GM23338 (cell line): ENCODE measurements at regions not wholly inside any gene's neighbourhood (a gene's known extent, or its start where the extent isn't known, plus 50 kb on each side); places are given as distances from the start of the nearest gene placed in this dataset.

Experiments
- ATAC-seq: fragments of 200-7000 bp; cut with Tn5 transposase; 3 replicates; pipeline ENCODE4 v1.9.1; 2020
- DNase-seq: peaks from one replicate; pipeline ENCODE4 v3.0.0-alpha.2; 2015; ENCODE audit warnings: low spot score
- H2AFZ ChIP-seq: fragments of 200-600 bp; sonication (generic); 2 replicates; pipeline ENCODE4 v1.8.0; 2016; ENCODE audit warnings: antibody characterized with exemption, mild to moderate bottlenecking, moderate library complexity
- H3F3A ChIP-seq: fragments of 200-600 bp; sonication (generic); replicated peaks from 2 replicates; pipeline ENCODE4 v1.8.0; 2017; ENCODE audit warnings: antibody characterized with exemption, mixed run types, low read depth
- H3K27ac ChIP-seq: fragments of 200-600 bp; sonication (generic); 2 replicates; pipeline ENCODE4 v1.6.1; 2016; ENCODE audit warnings: low read depth
- H3K27me3 ChIP-seq: fragments of 200-600 bp; sonication (generic); 2 replicates; pipeline ENCODE4 v1.8.0; 2016; ENCODE audit warnings: mild to moderate bottlenecking, mixed run types, moderate library complexity; ENCODE audit not compliant: insufficient read depth
- H3K36me3 ChIP-seq: fragments of 200-600 bp; sonication (generic); 2 replicates; pipeline ENCODE4 v1.8.0; 2016; ENCODE audit warnings: mild to moderate bottlenecking; ENCODE audit not compliant: insufficient read depth
- H3K4me1 ChIP-seq: fragments of 200-600 bp; sonication (generic); 2 replicates; pipeline ENCODE4 v1.8.0; 2016; ENCODE audit warnings: mild to moderate bottlenecking, moderate library complexity; ENCODE audit not compliant: insufficient read depth
- H3K4me2 ChIP-seq: fragments of 200-600 bp; sonication (generic); 2 replicates; pipeline ENCODE4 v1.7.1; 2017; ENCODE audit warnings: mixed run types
- H3K4me3 ChIP-seq: fragments of 200-600 bp; sonication (generic); 2 replicates; pipeline ENCODE4 v1.6.1; 2016; ENCODE audit warnings: mixed run types
- H3K79me2 ChIP-seq: fragments of 200-600 bp; sonication (generic); replicated peaks from 2 replicates; pipeline ENCODE4 v1.8.0; 2017; ENCODE audit warnings: mild to moderate bottlenecking; ENCODE audit not compliant: insufficient read depth
- H3K9me2 ChIP-seq: fragments of 200-600 bp; sonication (generic); 2 replicates; pipeline ENCODE4 v1.8.0; 2017; ENCODE audit not compliant: insufficient read depth
- H4K20me1 ChIP-seq: fragments of 200-600 bp; sonication (generic); replicated peaks from 2 replicates; pipeline ENCODE4 v1.8.0; 2017; ENCODE audit warnings: mild to moderate bottlenecking; ENCODE audit not compliant: insufficient read depth
- H3K27ac Mint-ChIP-seq: 2 replicates; pipeline ENCODE4 v1.8.0; 2020; ENCODE audit warnings: inconsistent platforms, mild to moderate bottlenecking, moderate library complexity, mixed read lengths
- H3K27me3 Mint-ChIP-seq: 3 replicates; pipeline ENCODE4 v1.8.0; 2022; ENCODE audit warnings: low read depth, mild to moderate bottlenecking, moderate library complexity, mixed read lengths, inconsistent platforms; ENCODE audit not compliant: insufficient read depth, poor library complexity
- H3K36me3 Mint-ChIP-seq: 3 replicates; pipeline ENCODE4 v1.8.0; 2021; ENCODE audit warnings: low read depth, mild to moderate bottlenecking, inconsistent platforms, moderate library complexity, mixed read lengths
- H3K4me1 Mint-ChIP-seq: 3 replicates; pipeline ENCODE4 v1.8.0; 2020; ENCODE audit warnings: mild to moderate bottlenecking, inconsistent platforms, mixed read lengths
- H3K4me3 Mint-ChIP-seq: 3 replicates; pipeline ENCODE4 v1.8.0; 2021; ENCODE audit warnings: moderate library complexity, mild to moderate bottlenecking, inconsistent platforms, mixed read lengths
- H3K9me3 Mint-ChIP-seq: 3 replicates; pipeline ENCODE4 v1.8.0; 2020; ENCODE audit warnings: moderate library complexity, mild to moderate bottlenecking, inconsistent platforms, mixed read lengths
- CREB1 ChIP-seq: fragments of 250-450 bp; sonication (Bioruptor Pico); IDR thresholded peaks from 2 replicates; pipeline ENCODE4 v1.5.0; 2020; ENCODE audit warnings: low read depth, mild to moderate bottlenecking, moderate library complexity
- CTCF ChIP-seq, 2 experiments: fragments of 200-600 bp in 1 of 2; sonication (generic) in 1 of 2; conservative IDR thresholded peaks; 2 replicates each; pipeline versions ENCODE4 v1.5.1 to v1.6.1; 2016 to 2017; ENCODE audit warnings: antibody characterized with exemption in 2 of 2, low read depth in 2 of 2, mild to moderate bottlenecking in 2 of 2, moderate library complexity in 1 of 2
- EZH2 ChIP-seq: fragments of 200-600 bp; sonication (generic); IDR thresholded peaks from one replicate; pipeline ENCODE4 v1.8.0; 2017; ENCODE audit warnings: antibody characterized with exemption, mild to moderate bottlenecking, low read depth; ENCODE audit not compliant: unreplicated experiment
- EZH2phosphoT487 ChIP-seq: fragments of 200-600 bp; sonication (generic); IDR thresholded peaks from one replicate; pipeline ENCODE4 v1.8.1; 2018; ENCODE audit warnings: antibody characterized with exemption; ENCODE audit not compliant: unreplicated experiment
- JUNB ChIP-seq: IDR thresholded peaks from one replicate; pipeline ENCODE4 v1.6.1; 2016; ENCODE audit warnings: antibody characterized with exemption; ENCODE audit not compliant: unreplicated experiment
- NANOG ChIP-seq: IDR thresholded peaks from 2 replicates; pipeline ENCODE4 v1.6.1; 2016; ENCODE audit warnings: antibody characterized with exemption, borderline replicate concordance
- POLR2AphosphoS5 ChIP-seq: IDR thresholded peaks from 2 replicates; pipeline ENCODE4 v1.6.1; 2016; ENCODE audit warnings: antibody characterized with exemption, low read depth
- STAT1 ChIP-seq: IDR thresholded peaks from one replicate; pipeline ENCODE4 v1.6.1; 2016; ENCODE audit warnings: antibody characterized with exemption; ENCODE audit not compliant: unreplicated experiment
- ZNF331 ChIP-seq: fragments of 250-450 bp; sonication (Bioruptor Pico); IDR thresholded peaks from 2 replicates; pipeline ENCODE4 v1.5.0; 2020; ENCODE audit warnings: low read depth, mild to moderate bottlenecking, moderate library complexity
- TF ChIP-seq, protein P1 (sequence below): fragments of 250-450 bp; sonication (Bioruptor Pico); IDR thresholded peaks from 2 replicates; pipeline ENCODE4 v1.5.0; 2020; ENCODE audit warnings: mild to moderate bottlenecking, moderate library complexity
- TF ChIP-seq, protein P2 (sequence below): IDR thresholded peaks from one replicate; pipeline ENCODE4 v1.6.1; 2018; ENCODE audit warnings: antibody characterized with exemption; ENCODE audit not compliant: unreplicated experiment

DNA sequence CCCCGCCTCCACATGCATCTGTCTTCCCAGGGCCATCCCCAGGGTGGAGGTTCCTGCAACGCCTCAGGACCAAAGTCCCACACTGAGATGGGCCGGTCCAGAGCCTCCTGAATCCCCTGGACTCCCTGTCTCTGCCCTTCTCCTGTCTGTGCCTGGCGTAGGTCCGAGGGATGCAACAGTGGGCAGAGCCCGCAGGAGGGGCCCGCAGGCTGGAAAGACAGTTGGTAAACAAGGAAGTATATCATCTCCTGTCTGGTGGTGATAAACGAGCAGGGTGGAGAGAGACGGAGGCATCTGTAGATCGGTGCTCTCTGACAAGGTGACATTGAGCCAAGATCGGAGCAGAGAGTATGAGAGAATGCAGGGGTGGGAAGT is 72.6 kb upstream of the RAB6C start (continued):
- TF ChIP-seq, protein P1, sequence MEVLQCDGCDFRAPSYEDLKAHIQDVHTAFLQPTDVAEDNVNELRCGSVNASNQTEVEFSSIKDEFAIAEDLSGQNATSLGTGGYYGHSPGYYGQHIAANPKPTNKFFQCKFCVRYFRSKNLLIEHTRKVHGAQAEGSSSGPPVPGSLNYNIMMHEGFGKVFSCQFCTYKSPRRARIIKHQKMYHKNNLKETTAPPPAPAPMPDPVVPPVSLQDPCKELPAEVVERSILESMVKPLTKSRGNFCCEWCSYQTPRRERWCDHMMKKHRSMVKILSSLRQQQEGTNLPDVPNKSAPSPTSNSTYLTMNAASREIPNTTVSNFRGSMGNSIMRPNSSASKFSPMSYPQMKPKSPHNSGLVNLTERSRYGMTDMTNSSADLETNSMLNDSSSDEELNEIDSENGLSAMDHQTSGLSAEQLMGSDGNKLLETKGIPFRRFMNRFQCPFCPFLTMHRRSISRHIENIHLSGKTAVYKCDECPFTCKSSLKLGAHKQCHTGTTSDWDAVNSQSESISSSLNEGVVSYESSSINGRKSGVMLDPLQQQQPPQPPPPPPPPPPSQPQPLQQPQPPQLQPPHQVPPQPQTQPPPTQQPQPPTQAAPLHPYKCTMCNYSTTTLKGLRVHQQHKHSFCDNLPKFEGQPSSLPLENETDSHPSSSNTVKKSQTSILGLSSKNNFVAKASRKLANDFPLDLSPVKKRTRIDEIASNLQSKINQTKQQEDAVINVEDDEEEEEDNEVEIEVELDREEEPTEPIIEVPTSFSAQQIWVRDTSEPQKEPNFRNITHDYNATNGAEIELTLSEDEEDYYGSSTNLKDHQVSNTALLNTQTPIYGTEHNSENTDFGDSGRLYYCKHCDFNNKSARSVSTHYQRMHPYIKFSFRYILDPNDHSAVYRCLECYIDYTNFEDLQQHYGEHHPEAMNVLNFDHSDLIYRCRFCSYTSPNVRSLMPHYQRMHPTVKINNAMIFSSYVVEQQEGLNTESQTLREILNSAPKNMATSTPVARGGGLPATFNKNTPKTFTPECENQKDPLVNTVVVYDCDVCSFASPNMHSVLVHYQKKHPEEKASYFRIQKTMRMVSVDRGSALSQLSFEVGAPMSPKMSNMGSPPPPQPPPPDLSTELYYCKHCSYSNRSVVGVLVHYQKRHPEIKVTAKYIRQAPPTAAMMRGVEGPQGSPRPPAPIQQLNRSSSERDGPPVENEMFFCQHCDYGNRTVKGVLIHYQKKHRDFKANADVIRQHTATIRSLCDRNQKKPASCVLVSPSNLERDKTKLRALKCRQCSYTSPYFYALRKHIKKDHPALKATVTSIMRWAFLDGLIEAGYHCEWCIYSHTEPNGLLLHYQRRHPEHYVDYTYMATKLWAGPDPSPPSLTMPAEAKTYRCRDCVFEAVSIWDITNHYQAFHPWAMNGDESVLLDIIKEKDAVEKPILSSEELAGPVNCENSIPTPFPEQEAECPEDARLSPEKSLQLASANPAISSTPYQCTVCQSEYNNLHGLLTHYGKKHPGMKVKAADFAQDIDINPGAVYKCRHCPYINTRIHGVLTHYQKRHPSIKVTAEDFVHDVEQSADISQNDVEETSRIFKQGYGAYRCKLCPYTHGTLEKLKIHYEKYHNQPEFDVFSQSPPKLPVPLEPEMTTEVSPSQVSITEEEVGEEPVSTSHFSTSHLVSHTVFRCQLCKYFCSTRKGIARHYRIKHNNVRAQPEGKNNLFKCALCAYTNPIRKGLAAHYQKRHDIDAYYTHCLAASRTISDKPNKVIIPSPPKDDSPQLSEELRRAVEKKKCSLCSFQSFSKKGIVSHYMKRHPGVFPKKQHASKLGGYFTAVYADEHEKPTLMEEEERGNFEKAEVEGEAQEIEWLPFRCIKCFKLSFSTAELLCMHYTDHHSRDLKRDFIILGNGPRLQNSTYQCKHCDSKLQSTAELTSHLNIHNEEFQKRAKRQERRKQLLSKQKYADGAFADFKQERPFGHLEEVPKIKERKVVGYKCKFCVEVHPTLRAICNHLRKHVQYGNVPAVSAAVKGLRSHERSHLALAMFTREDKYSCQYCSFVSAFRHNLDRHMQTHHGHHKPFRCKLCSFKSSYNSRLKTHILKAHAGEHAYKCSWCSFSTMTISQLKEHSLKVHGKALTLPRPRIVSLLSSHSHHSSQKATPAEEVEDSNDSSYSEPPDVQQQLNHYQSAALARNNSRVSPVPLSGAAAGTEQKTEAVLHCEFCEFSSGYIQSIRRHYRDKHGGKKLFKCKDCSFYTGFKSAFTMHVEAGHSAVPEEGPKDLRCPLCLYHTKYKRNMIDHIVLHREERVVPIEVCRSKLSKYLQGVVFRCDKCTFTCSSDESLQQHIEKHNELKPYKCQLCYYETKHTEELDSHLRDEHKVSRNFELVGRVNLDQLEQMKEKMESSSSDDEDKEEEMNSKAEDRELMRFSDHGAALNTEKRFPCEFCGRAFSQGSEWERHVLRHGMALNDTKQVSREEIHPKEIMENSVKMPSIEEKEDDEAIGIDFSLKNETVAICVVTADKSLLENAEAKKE: no peak
- TF ChIP-seq CTCF (conservative IDR thresholded peaks at IDR 0.05; ENCODE audit: low read depth in 2 of 2): no peak
- no peak for TF ChIP-seq NANOG
- TF ChIP-seq STAT1: no peak

- H3K27ac Mint-ChIP-seq: no peak overlapping the region
- DNase-seq: no peak
- no peaks in the 10 kb centered on the region for H3F3A ChIP-seq
- TF ChIP-seq POLR2AphosphoS5 (no peak), NANOG (no peak), STAT1 (no peak), CTCF (conservative IDR thresholded peaks at IDR 0.05; ENCODE audit: low read depth in 2 of 2) (no peak), JUNB (no peak), CREB1 (CRISPR knock-in tag) (no peak), ZNF331 (CRISPR knock-in tag) (no peak), EZH2 (no peak), EZH2phosphoT487 (no peak)
- TF ChIP-seq, protein P2, sequence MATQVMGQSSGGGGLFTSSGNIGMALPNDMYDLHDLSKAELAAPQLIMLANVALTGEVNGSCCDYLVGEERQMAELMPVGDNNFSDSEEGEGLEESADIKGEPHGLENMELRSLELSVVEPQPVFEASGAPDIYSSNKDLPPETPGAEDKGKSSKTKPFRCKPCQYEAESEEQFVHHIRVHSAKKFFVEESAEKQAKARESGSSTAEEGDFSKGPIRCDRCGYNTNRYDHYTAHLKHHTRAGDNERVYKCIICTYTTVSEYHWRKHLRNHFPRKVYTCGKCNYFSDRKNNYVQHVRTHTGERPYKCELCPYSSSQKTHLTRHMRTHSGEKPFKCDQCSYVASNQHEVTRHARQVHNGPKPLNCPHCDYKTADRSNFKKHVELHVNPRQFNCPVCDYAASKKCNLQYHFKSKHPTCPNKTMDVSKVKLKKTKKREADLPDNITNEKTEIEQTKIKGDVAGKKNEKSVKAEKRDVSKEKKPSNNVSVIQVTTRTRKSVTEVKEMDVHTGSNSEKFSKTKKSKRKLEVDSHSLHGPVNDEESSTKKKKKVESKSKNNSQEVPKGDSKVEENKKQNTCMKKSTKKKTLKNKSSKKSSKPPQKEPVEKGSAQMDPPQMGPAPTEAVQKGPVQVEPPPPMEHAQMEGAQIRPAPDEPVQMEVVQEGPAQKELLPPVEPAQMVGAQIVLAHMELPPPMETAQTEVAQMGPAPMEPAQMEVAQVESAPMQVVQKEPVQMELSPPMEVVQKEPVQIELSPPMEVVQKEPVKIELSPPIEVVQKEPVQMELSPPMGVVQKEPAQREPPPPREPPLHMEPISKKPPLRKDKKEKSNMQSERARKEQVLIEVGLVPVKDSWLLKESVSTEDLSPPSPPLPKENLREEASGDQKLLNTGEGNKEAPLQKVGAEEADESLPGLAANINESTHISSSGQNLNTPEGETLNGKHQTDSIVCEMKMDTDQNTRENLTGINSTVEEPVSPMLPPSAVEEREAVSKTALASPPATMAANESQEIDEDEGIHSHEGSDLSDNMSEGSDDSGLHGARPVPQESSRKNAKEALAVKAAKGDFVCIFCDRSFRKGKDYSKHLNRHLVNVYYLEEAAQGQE: no peak
Observed at GRCh38 chr2:129907256-129907998, 72.0 kb upstream of the RAB6C start.

More at GRCh38 chr2:129907256-129907998, 72.0 kb upstream of the RAB6C start:
- H3K27ac ChIP-seq: no peak overlapping the region
- no peak for ATAC-seq
- no peak overlapping the region for H2AFZ ChIP-seq
- H3K9me3 Mint-ChIP-seq: no peaks in the 10 kb centered on the region
- no peaks in the 10 kb centered on the region for H3K27me3 ChIP-seq
- no peak overlapping the region for H3K4me3 ChIP-seq
- no peak overlapping the region for H3K4me2 ChIP-seq
- peaks cover 8% of the 10 kb centered on the region for H3K27me3 Mint-ChIP-seq
- no peaks in the 10 kb centered on the region for H3K79me2 ChIP-seq
- H3K4me1 ChIP-seq: no peaks in the 10 kb centered on the region
- no peaks in the 10 kb centered on the region for H3K36me3 Mint-ChIP-seq
- peaks cover 9% of the 10 kb centered on the region; the same call in 2 of the 3 replicates for H3K4me1 Mint-ChIP-seq
- H3K36me3 ChIP-seq: no peaks in the 10 kb centered on the region
- H4K20me1 ChIP-seq: no peaks in the 10 kb centered on the region
- H3K9me2 ChIP-seq: no peaks in the 10 kb centered on the region
- no peak overlapping the region for H3K4me3 Mint-ChIP-seq
